CD4-positive, CD25-positive, alpha-beta regulatory T cell (primary cell): ENCODE measurements at regions not wholly inside any gene's neighbourhood (a gene's known extent, or its start where the extent isn't known, plus 50 kb on each side); places are given as distances from the start of the nearest gene placed in this dataset.

ENCODE experiments used
- ATAC-seq, 2 donors: fragments of 150-1000 bp; cut with Tn5 transposase; one replicate each; pipeline ENCODE4 v1.10.0; 2021; ENCODE audit warnings: low read depth in 2 of 2, moderate number of reproducible peaks in 2 of 2, moderate library complexity in 1 of 2
- DNase-seq, 3 donors: peaks; one replicate each; pipeline versions ENCODE4 v3.0.0 to v3.0.0-alpha.2; 2012 to 2022; ENCODE audit warnings: mixed read lengths in 1 of 3
- H3K27ac ChIP-seq: one replicate; pipeline ENCODE4 v1.7.0; 2013; ENCODE audit warnings: mild to moderate bottlenecking, low read length; ENCODE audit not compliant: insufficient read depth, poor library complexity, severe bottlenecking
- H3K27me3 ChIP-seq: one replicate; pipeline ENCODE4 v1.7.0; 2013; ENCODE audit warnings: low read length; ENCODE audit not compliant: control insufficient read depth, insufficient read depth
- H3K36me3 ChIP-seq: one replicate; pipeline ENCODE4 v1.7.0; 2013; ENCODE audit warnings: mild to moderate bottlenecking, low read length, moderate library complexity; ENCODE audit not compliant: control insufficient read depth, insufficient read depth
- H3K4me1 ChIP-seq: 2 replicates; pipeline ENCODE4 v1.7.0; 2013; ENCODE audit warnings: mild to moderate bottlenecking, low read length; ENCODE audit not compliant: insufficient read depth, control insufficient read depth, poor library complexity, severe bottlenecking
- H3K4me3 ChIP-seq: one replicate; pipeline ENCODE4 v1.7.0; 2013; ENCODE audit warnings: low read depth, mild to moderate bottlenecking, low read length, moderate library complexity
- H3K9me3 ChIP-seq, 2 experiments: 1 replicate in 1 of 2; 2 replicates in 1 of 2; pipeline ENCODE4 v1.7.0; 2013; ENCODE audit warnings: low read length in 2 of 2, mild to moderate bottlenecking in 1 of 2, moderate library complexity in 1 of 2; ENCODE audit not compliant: control insufficient read depth in 2 of 2
- H3K27ac Mint-ChIP-seq, 3 donors: one replicate each; pipeline ENCODE4 v1.8.0; 2020 to 2022; ENCODE audit warnings: mild to moderate bottlenecking in 3 of 3, mixed read lengths in 3 of 3, moderate library complexity in 2 of 3
- H3K27me3 Mint-ChIP-seq: one replicate; pipeline ENCODE4 v1.8.0; 2022; ENCODE audit warnings: mild to moderate bottlenecking, mixed read lengths
- H3K36me3 Mint-ChIP-seq: one replicate; pipeline ENCODE4 v1.8.0; 2020; ENCODE audit warnings: mixed read lengths
- H3K4me1 Mint-ChIP-seq, 4 donors: one replicate each; pipeline ENCODE4 v1.8.0; 2020 to 2022; ENCODE audit warnings: mixed read lengths in 4 of 4, mild to moderate bottlenecking in 1 of 4
- H3K4me3 Mint-ChIP-seq, 4 donors: one replicate each; pipeline ENCODE4 v1.8.0; 2020 to 2022; ENCODE audit warnings: mild to moderate bottlenecking in 4 of 4, mixed read lengths in 4 of 4, moderate library complexity in 3 of 4
- H3K9me3 Mint-ChIP-seq, 7 donors: one replicate each; pipeline ENCODE4 v1.8.0; 2020 to 2022; ENCODE audit warnings: mixed read lengths in 7 of 7, mild to moderate bottlenecking in 3 of 7, moderate library complexity in 2 of 7

DNA sequence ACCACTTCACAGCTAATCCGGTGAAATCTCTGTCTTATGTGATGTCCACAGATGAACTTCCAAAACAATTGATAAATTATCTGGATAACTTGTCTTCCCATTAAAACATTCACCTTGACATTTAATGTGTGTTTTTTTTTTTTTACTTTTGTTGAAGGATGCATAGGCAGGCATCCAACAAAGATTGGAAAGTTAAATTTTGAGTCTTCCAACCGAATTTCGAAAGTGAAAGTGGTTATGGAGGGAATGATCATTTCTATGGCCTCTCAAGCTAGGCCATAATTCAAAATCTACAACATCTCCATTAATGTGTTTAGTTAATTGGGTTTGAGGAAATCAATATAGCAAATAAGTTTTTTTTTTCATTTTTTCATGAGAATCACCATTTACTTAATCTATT lies 1495.5 kb upstream of the ACVR2A start:
- Mint-ChIP-seq H3K36me3 (no peaks in the 10 kb centered on the region), H3K9me3 (peaks cover 0 to 5% (median 0%) of the 10 kb centered on the region in 7 donors), H3K27ac (no peak overlapping the region), H3K4me3 (no peak overlapping the region), H3K4me1 (no peaks in the 10 kb centered on the region), H3K27me3 (no peaks in the 10 kb centered on the region)
- DNase-seq (no peak), ATAC-seq (no peak)
- H3K4me1 ChIP-seq, result no peaks in the 10 kb centered on the region
- H3K27me3 ChIP-seq, result no peaks in the 10 kb centered on the region
- H3K4me3 ChIP-seq, result no peak overlapping the region
- no peak overlapping the region for H3K27ac ChIP-seq
- no peaks in the 10 kb centered on the region for H3K36me3 ChIP-seq
- no peaks in the 10 kb centered on the region for H3K9me3 ChIP-seq

- Histone ChIP-seq H3K9me3 (no peaks in the 10 kb centered on the region), H3K4me3 (no peak overlapping the region), H3K4me1 (no peaks in the 10 kb centered on the region), H3K27ac (no peak overlapping the region), H3K36me3 (no peaks in the 10 kb centered on the region), H3K27me3 (no peaks in the 10 kb centered on the region)
- Mint-ChIP-seq H3K27me3 (no peaks in the 10 kb centered on the region), H3K36me3 (no peaks in the 10 kb centered on the region), H3K4me1 (no peaks in the 10 kb centered on the region), H3K9me3 (peaks cover 0 to 8% (median 0%) of the 10 kb centered on the region in 7 donors), H3K4me3 (no peak overlapping the region), H3K27ac (no peak overlapping the region)
- ATAC-seq (no peak), DNase-seq (no peak)
Observed at GRCh38 chr2:146324951-146325350, 1519.9 kb upstream of the ACVR2A start.

GRCh38 chr2:146323564-146323963 lies 1521.3 kb upstream of the ACVR2A start:
- Histone ChIP-seq H3K36me3 (no peaks in the 10 kb centered on the region), H3K9me3 (no peaks in the 10 kb centered on the region), H3K27me3 (no peaks in the 10 kb centered on the region), H3K27ac (no peak overlapping the region), H3K4me1 (no peaks in the 10 kb centered on the region), H3K4me3 (no peak overlapping the region)
- ATAC-seq (no peak), DNase-seq (no peak)
- Mint-ChIP-seq H3K27me3 (no peaks in the 10 kb centered on the region), H3K9me3 (peaks cover 0 to 8% (median 0%) of the 10 kb centered on the region in 7 donors), H3K36me3 (no peaks in the 10 kb centered on the region), H3K27ac (no peak overlapping the region), H3K4me3 (no peak overlapping the region), H3K4me1 (no peaks in the 10 kb centered on the region)

DNA sequence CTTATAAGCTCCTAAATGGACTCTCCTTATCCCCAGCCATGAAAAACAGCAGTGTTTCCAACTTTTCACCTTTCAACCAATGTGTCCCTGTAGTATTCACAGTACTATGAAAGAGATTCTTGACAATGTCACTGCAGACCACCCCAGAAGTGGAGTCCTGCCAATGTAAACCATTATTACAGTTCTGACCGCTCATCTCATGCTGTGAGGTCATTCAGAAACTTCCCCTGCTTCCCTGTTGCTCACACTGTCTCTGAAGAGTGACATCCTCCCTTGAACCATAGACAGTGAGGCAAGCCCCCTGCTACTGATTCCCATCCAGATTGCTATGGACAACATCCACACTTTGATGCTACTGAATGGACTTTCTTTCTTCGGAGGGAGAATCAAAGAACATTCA lies 1523.7 kb upstream of the ACVR2A start:
- H3K4me1 ChIP-seq, result no peaks in the 10 kb centered on the region
- ATAC-seq (no peak), DNase-seq (no peak)
- H3K4me3 ChIP-seq, result no peak overlapping the region
- no peaks in the 10 kb centered on the region for H3K27me3 ChIP-seq
- no peak overlapping the region for H3K4me3 Mint-ChIP-seq
- no peak overlapping the region for H3K27ac Mint-ChIP-seq
- H3K27ac ChIP-seq, result no peak overlapping the region
- no peaks in the 10 kb centered on the region for H3K9me3 ChIP-seq
- no peaks in the 10 kb centered on the region for H3K27me3 Mint-ChIP-seq
- H3K36me3 Mint-ChIP-seq, result no peaks in the 10 kb centered on the region
- H3K4me1 Mint-ChIP-seq, result no peaks in the 10 kb centered on the region
- H3K36me3 ChIP-seq, result no peaks in the 10 kb centered on the region
- peaks cover 0 to 4% (median 0%) of the 10 kb centered on the region in 7 donors for H3K9me3 Mint-ChIP-seq

- Mint-ChIP-seq H3K27ac (no peak overlapping the region), H3K27me3 (no peaks in the 10 kb centered on the region), H3K9me3 (peaks cover 0 to 4% (median 0%) of the 10 kb centered on the region in 7 donors), H3K4me1 (no peaks in the 10 kb centered on the region), H3K4me3 (no peak overlapping the region), H3K36me3 (no peaks in the 10 kb centered on the region)
- Histone ChIP-seq H3K4me3 (no peak overlapping the region), H3K27ac (no peak overlapping the region), H3K27me3 (no peaks in the 10 kb centered on the region), H3K36me3 (no peaks in the 10 kb centered on the region), H3K9me3 (no peaks in the 10 kb centered on the region), H3K4me1 (no peaks in the 10 kb centered on the region)
- ATAC-seq, result no peak
- DNase-seq, result no peak
Observed at GRCh38 chr2:146317959-146318358, 1526.9 kb upstream of the ACVR2A start.

GRCh38 chr2:146312899-146313298 lies 1531.9 kb upstream of the ACVR2A start:
- H3K9me3 Mint-ChIP-seq, result peaks cover 0 to 2% (median 0%) of the 10 kb centered on the region in 7 donors
- no peak for DNase-seq

GRCh38 chr2:146305164-146305563 lies 1539.7 kb upstream of the ACVR2A start:
- H3K4me1 ChIP-seq, result no peaks in the 10 kb centered on the region
- DNase-seq (no peak), ATAC-seq (no peak)
- H3K9me3 ChIP-seq, result no peaks in the 10 kb centered on the region
- H3K27ac ChIP-seq, result no peak overlapping the region
- Mint-ChIP-seq H3K4me1 (no peaks in the 10 kb centered on the region), H3K27me3 (no peaks in the 10 kb centered on the region), H3K4me3 (no peak overlapping the region), H3K27ac (no peak overlapping the region), H3K9me3 (peaks cover 0 to 29% (median 5%) of the 10 kb centered on the region in 7 donors), H3K36me3 (no peaks in the 10 kb centered on the region)
- no peaks in the 10 kb centered on the region for H3K36me3 ChIP-seq
- no peak overlapping the region for H3K4me3 ChIP-seq
- no peaks in the 10 kb centered on the region for H3K27me3 ChIP-seq

More at GRCh38 chr2:146312899-146313298, 1531.9 kb upstream of the ACVR2A start:
- Histone ChIP-seq H3K9me3 (no peaks in the 10 kb centered on the region), H3K27me3 (no peaks in the 10 kb centered on the region), H3K27ac (no peak overlapping the region), H3K4me3 (no peak overlapping the region), H3K4me1 (no peaks in the 10 kb centered on the region), H3K36me3 (no peaks in the 10 kb centered on the region)
- Mint-ChIP-seq H3K36me3 (no peaks in the 10 kb centered on the region), H3K27me3 (no peaks in the 10 kb centered on the region), H3K4me1 (no peaks in the 10 kb centered on the region), H3K4me3 (no peak overlapping the region), H3K27ac (no peak overlapping the region)
- no peak for ATAC-seq

DNA sequence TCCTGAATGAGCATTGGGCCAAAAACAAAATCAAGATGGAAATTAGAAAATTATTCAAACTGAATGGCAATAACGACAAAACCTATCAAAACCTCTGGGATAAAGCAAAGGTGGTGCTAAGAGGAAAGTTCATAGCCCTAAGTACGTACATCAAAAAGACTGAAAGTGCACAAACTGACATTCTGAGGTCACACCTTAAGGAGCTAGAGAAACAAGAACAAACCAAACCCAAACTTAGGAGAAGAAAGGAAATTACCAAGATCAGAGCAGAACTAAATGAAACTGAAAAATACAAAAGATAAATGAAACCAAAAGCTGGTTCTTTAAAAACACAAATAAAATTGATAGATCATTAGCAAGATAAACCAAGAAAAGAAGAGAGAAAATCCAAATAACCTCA lies 1543.5 kb upstream of the ACVR2A start:
- Mint-ChIP-seq H3K4me3 (no peak overlapping the region), H3K27me3 (no peaks in the 10 kb centered on the region), H3K9me3 (peaks cover 4 to 33% (median 6%) of the 10 kb centered on the region in 7 donors), H3K4me1 (no peaks in the 10 kb centered on the region), H3K27ac (no peak overlapping the region), H3K36me3 (no peaks in the 10 kb centered on the region)
- H3K36me3 ChIP-seq, result no peaks in the 10 kb centered on the region
- no peaks in the 10 kb centered on the region for H3K27me3 ChIP-seq
- DNase-seq (no peak), ATAC-seq (no peak)
- H3K27ac ChIP-seq, result no peak overlapping the region
- H3K4me3 ChIP-seq, result no peak overlapping the region
- H3K9me3 ChIP-seq, result no peaks in the 10 kb centered on the region
- H3K4me1 ChIP-seq, result no peaks in the 10 kb centered on the region
